Thoracic aorta (tissue), 2 donors: ENCODE measurements at regions not wholly inside any gene's neighbourhood (a gene's known extent, or its start where the extent isn't known, plus 50 kb on each side); places are given as distances from the start of the nearest gene placed in this dataset.

Experiments used
- ATAC-seq: fragments of 150-250 bp; one replicate; pipeline ENCODE4 v1.8.0; 2017; ENCODE audit warnings: low read depth; ENCODE audit not compliant: insufficient number of reproducible peaks, low FRiP score
- DNase-seq: peaks from one replicate; pipeline ENCODE4 v3.0.0-alpha.2; 2020; ENCODE audit warnings: low spot score
- H3K27ac ChIP-seq, 2 donors: fragments of 200-600 bp; sonication (generic); 1 replicate in 1 of 2; 2 replicates in 1 of 2; pipeline ENCODE4 v1.5.1; 2016; ENCODE audit warnings: mild to moderate bottlenecking in 2 of 2, moderate library complexity in 2 of 2
- H3K27me3 ChIP-seq: fragments of 200-600 bp; sonication (generic); replicated peaks from 2 replicates; pipeline ENCODE4 v1.6.0; 2016; ENCODE audit warnings: mild to moderate bottlenecking; ENCODE audit not compliant: insufficient read depth
- H3K36me3 ChIP-seq: fragments of 200-600 bp; sonication (generic); one replicate; pipeline ENCODE4 v1.5.1; 2016
- H3K4me1 ChIP-seq, 2 donors: fragments of 200-600 bp; sonication (generic); 1 replicate in 1 of 2; 2 replicates in 1 of 2; pipeline versions ENCODE4 v1.5.1 to v1.6.0; 2016; ENCODE audit warnings: low read depth in 2 of 2, mild to moderate bottlenecking in 1 of 2; ENCODE audit not compliant: control insufficient read depth in 1 of 2
- H3K4me3 ChIP-seq: fragments of 200-600 bp; sonication (generic); 2 replicates; pipeline ENCODE4 v1.5.1; 2016; ENCODE audit warnings: mild to moderate bottlenecking
- H3K9me3 ChIP-seq: fragments of 200-600 bp; sonication (generic); 2 replicates; pipeline ENCODE4 v1.5.1; 2016
- TF ChIP-seq, protein P1 (sequence below): fragments of 200-600 bp; sonication (generic); IDR thresholded peaks from one replicate; pipeline ENCODE4 v1.5.1; 2019; ENCODE audit warnings: antibody characterized with exemption

DNA sequence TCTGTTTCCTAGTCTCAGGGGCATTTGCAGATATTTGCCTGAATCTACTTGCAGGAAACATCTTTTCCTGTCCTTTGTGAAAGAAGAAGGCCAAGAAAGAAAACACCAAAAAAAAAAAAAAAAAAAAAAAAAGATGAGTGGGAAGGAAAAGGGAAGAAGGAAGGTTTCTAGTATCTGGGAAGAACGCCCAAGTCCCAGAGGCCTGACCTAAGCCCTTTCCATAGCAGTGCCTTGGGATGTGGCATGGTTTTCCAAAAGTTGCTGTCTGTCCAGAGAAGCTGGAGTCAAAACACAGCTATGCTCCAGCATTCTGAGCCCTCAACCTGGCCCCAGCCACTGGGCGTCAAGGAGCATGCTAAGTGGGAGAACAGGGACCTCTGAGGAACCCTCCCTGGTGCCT, 123.5 kb downstream of the INHBB start:
- Histone ChIP-seq H3K27ac (peak overlapping the region; percentile 88 to 94), H3K36me3 (no peaks in the 10 kb centered on the region), H3K9me3 (no peaks in the 10 kb centered on the region), H3K4me1 (peaks cover 32 to 60% of the 10 kb centered on the region in 2 donors), H3K4me3 (no peak overlapping the region), H3K27me3 (no peaks in the 10 kb centered on the region)
- TF ChIP-seq, protein P1, sequence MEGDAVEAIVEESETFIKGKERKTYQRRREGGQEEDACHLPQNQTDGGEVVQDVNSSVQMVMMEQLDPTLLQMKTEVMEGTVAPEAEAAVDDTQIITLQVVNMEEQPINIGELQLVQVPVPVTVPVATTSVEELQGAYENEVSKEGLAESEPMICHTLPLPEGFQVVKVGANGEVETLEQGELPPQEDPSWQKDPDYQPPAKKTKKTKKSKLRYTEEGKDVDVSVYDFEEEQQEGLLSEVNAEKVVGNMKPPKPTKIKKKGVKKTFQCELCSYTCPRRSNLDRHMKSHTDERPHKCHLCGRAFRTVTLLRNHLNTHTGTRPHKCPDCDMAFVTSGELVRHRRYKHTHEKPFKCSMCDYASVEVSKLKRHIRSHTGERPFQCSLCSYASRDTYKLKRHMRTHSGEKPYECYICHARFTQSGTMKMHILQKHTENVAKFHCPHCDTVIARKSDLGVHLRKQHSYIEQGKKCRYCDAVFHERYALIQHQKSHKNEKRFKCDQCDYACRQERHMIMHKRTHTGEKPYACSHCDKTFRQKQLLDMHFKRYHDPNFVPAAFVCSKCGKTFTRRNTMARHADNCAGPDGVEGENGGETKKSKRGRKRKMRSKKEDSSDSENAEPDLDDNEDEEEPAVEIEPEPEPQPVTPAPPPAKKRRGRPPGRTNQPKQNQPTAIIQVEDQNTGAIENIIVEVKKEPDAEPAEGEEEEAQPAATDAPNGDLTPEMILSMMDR, result no peak
- DNase-seq (no peak), ATAC-seq (no peak)

DNA sequence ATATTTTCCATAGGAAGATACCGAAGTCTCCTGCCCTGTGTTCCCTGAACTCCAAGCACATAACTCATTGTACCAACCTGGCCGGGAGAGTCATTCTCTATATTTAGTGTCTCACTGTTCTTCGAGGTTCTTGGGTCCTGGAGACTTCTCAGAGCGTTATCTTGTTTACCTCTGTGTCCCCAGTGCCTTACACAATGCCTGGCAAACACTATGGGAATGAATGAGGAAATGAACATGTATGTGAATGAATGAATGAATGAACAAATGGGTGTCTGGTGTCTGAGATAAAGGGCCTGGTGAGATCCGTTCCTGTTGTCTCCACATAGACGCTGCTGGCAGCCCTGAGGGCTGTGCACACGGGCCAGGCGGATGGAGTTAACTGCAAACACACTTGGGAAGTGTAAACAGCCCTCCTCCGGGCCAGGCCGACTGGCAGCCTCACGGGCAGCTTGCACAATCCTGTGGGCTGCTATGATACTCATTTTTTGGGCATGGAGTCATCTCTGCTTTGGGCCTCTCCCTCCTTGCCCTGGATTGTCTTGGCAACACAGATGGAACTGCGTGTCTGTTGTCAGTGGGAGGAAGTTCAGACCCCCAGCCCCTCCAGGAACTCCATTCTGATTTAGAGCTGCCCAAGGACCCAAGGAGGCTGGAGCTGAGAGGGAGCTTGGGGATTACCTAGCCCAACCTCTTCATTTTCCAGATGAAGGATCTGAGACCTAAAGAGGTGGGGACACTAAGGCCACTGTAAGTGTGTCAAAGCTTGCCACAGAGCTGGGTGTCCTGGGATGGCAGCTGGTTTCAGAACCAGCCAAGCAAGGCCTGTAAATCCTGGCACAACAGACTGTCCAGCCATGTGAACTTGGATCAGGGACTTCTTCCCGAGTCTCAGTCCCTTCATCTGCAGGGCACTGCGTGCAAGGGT, 124.4 kb downstream of the INHBB start:
- Histone ChIP-seq H3K9me3 (no peaks in the 10 kb centered on the region), H3K4me1 (peaks cover 33 to 63% of the 10 kb centered on the region in 2 donors), H3K27ac (peak overlapping the region; percentile 88 to 94), H3K36me3 (no peaks in the 10 kb centered on the region), H3K4me3 (peak overlapping the region; percentile 26), H3K27me3 (no peaks in the 10 kb centered on the region)
- ATAC-seq, result peak; percentile 86
- TF ChIP-seq, protein P1, result no peak
- peak; percentile 69 for DNase-seq

DNA sequence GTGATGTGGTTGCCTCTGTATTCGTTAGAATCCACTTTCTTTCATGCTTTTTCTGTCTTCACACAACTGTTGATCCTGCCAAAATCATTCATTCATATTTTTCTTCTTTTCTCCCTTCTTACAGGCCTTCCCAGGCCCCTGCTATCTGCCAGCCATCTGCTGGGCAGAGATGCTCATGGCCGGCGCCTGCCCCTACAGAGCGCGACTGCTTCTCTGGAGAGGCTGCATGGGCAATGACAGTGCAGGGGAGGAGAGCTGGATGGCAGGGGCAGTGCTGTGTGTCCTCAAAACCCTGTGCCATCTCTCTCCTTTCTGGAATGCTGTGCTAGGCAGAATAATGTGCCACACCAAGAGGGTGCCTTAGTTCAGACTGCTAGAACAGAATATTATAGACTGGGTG, 125.2 kb downstream of the INHBB start:
- TF ChIP-seq, protein P1, result no peak
- no peak for ATAC-seq
- Histone ChIP-seq H3K9me3 (no peaks in the 10 kb centered on the region), H3K4me1 (peaks cover 33 to 67% of the 10 kb centered on the region in 2 donors), H3K27ac (peak overlapping the region; percentile 88 to 94), H3K4me3 (no peak overlapping the region), H3K36me3 (no peaks in the 10 kb centered on the region), H3K27me3 (no peaks in the 10 kb centered on the region)
- no peak for DNase-seq

DNA sequence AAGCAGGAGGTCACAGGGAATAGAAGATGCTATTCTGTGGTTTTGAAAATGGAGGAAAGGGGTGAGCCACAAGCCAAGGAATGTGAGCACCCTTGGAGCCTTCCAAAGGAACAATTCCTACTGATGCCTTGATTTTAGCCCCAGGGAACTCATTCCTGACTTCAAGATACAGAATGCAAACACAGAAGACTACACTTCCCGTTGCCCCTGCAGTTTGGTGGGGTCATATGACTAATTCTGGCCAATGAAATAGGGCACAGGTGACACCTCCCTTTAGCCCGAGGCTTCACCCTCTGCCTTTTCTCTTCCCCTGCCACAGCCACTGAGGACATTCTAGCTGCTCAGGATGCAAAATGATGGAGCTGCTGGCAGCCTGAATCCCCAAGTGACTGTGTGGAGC, 126.1 kb downstream of the INHBB start:
- Histone ChIP-seq H3K4me3 (no peak overlapping the region), H3K36me3 (no peaks in the 10 kb centered on the region), H3K27ac (peak overlapping the region; percentile 88 to 94), H3K4me1 (peaks cover 33 to 69% of the 10 kb centered on the region in 2 donors), H3K9me3 (no peaks in the 10 kb centered on the region), H3K27me3 (no peaks in the 10 kb centered on the region)
- TF ChIP-seq, protein P1, result no peak
- DNase-seq, result no peak
- no peak for ATAC-seq

DNA sequence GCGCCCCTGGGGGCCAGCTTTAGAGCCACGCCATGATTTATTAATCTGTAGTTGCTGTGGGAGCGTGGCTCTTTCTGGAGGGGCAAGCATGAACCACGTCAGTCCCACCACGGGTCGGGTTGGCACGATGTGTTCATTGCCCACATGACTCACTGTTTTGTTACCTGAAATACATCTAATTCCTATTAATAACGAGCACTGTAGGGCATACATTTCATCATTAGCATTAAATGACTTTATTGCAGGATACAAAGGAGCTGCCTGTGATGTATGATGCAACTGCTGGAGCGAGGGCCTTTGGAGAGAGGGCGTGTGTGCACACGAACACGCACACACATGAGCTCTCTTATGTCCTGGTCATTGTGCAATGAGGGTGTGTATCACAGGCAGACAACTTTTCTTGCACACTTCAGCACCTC, 127.0 kb downstream of the INHBB start:
- Histone ChIP-seq H3K9me3 (no peaks in the 10 kb centered on the region), H3K4me3 (no peak overlapping the region), H3K36me3 (no peaks in the 10 kb centered on the region), H3K27me3 (no peaks in the 10 kb centered on the region), H3K4me1 (peaks cover 33 to 69% of the 10 kb centered on the region in 2 donors), H3K27ac (no peak overlapping the region)
- ATAC-seq (no peak), DNase-seq (no peak)
- TF ChIP-seq, protein P1, result no peak
